ENCODE measurements at regions not wholly inside any gene's neighbourhood (a gene's known extent, or its start where the extent isn't known, plus 50 kb on each side); places are given as distances from the start of the nearest gene placed in this dataset.
"Not testable (repeated sequence)": the region's sequence is repeated elsewhere in the genome, so short reads cannot be mapped to it uniquely, and the experiment has no call there.

DNA sequence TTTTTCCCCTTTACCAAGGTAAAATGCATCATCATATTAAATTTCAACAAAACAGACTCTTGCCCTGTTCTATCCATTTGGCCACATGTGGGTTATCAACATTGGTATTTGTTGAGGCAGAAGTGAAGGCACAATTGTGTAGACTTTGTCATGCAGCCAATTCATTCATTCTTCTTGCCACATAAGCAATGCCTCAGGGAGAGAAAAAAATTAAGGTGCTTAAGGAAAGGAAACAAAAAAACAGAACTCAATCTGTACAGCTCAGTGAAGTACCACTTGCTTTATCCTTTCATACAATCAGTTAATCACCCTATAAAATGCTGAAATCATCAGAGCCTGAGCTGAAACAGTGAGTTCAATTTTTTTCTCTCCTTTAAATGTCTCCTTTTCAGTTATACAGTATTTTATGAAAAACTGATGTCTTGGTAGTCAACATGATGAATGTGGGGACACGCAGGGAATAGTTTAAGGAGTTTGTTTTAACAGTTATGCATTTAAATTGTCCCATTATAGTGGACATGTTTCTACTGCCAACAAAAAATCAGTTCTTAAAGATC, 588.9 kb downstream of the MFSD1 start:
- TF ChIP-seq, protein P1, sequence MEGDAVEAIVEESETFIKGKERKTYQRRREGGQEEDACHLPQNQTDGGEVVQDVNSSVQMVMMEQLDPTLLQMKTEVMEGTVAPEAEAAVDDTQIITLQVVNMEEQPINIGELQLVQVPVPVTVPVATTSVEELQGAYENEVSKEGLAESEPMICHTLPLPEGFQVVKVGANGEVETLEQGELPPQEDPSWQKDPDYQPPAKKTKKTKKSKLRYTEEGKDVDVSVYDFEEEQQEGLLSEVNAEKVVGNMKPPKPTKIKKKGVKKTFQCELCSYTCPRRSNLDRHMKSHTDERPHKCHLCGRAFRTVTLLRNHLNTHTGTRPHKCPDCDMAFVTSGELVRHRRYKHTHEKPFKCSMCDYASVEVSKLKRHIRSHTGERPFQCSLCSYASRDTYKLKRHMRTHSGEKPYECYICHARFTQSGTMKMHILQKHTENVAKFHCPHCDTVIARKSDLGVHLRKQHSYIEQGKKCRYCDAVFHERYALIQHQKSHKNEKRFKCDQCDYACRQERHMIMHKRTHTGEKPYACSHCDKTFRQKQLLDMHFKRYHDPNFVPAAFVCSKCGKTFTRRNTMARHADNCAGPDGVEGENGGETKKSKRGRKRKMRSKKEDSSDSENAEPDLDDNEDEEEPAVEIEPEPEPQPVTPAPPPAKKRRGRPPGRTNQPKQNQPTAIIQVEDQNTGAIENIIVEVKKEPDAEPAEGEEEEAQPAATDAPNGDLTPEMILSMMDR (IDR thresholded peaks at IDR 0.05; ENCODE audit: insufficient read depth, low read length, severe bottlenecking): no peak
- no peaks in the 10 kb centered on the region for H3K27me3 ChIP-seq (ENCODE audit: control insufficient read depth, insufficient read depth, low read length)
- FAIRE-seq (no peak), DNase-seq (ENCODE audit: low read depth) (peak; percentile 18)
- no peaks in the 10 kb centered on the region for H3K36me3 ChIP-seq (ENCODE audit: control insufficient read depth, insufficient read depth, low read length)
- H3K4me3 ChIP-seq (ENCODE audit: low read depth, low read length): no peak overlapping the region

DNA sequence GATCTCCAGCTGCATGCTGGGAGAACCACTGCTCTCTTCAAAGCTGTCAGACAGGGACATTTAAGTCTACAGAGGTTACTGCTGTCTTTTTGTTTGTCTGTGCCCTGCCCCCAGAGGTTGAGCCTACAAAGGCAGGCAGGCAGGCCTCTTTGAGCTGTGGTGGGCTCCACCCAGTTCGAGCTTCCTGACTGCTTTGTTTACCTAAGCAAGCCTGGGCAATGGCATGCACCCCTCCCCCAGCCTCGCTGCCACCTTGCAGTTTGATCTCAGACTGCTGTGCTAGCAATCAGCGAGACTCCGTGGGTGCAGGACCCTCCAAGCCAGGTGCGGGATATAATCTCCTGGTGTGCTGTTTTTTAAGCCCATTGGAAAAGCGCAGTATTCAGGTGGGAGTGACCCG, 591.0 kb upstream of the IL12A start:
- not testable (repeated sequence) for DNase-seq (ENCODE audit: low read depth); H3K27me3 ChIP-seq (ENCODE audit: control insufficient read depth, insufficient read depth, low read length); H3K36me3 ChIP-seq (ENCODE audit: control insufficient read depth, insufficient read depth, low read length); FAIRE-seq; H3K4me3 ChIP-seq (ENCODE audit: low read depth, low read length)

DNA sequence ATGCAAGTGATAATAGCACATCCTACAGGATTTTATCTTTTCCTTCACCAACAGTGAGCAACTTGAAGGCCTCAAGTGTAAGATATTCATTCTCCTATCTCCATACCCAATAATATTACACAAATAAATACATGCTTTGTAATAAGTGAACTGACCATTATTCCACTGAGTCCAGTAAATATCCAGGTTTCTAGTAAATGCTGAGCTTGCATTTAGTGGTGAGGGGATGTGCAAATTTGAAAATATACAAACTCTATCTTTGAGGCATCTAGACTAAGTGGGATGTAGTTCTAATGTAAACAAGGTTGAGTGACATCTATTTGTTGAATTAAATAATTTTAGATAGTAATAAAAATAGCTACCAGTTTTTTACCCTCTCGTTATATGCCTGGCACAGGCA, 587.6 kb upstream of the IL12A start:
- Histone ChIP-seq H3K4me3 (ENCODE audit: low read depth, low read length) (no peak overlapping the region), H3K36me3 (ENCODE audit: control insufficient read depth, insufficient read depth, low read length) (no peaks in the 10 kb centered on the region), H3K27me3 (ENCODE audit: control insufficient read depth, insufficient read depth, low read length) (no peaks in the 10 kb centered on the region)
- FAIRE-seq (no peak), DNase-seq (ENCODE audit: low read depth) (no peak)
- TF ChIP-seq, protein P1 (IDR thresholded peaks at IDR 0.05; ENCODE audit: insufficient read depth, low read length, severe bottlenecking): no peak

DNA sequence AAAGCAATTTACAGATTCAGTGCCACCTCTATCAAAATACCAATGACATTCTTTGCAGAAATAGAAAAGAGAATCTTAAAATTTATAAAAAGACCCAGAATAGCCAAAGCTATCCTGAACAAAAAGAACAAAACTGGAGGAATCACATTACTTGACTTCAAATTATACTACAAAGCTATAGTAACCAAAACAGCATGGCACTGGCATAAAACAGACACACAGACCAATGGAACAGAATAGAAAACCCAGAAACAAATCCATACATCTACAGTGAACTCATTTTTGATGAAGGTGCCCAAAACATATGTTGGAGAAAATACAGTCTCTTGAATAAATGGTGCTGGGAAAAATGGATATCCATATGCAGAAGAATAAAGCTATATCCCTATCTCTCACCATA, 578.9 kb upstream of the IL12A start:
- FAIRE-seq; H3K4me3 ChIP-seq (ENCODE audit: low read depth, low read length); H3K27me3 ChIP-seq (ENCODE audit: control insufficient read depth, insufficient read depth, low read length); H3K36me3 ChIP-seq (ENCODE audit: control insufficient read depth, insufficient read depth, low read length); DNase-seq (ENCODE audit: low read depth): not testable (repeated sequence)

DNA sequence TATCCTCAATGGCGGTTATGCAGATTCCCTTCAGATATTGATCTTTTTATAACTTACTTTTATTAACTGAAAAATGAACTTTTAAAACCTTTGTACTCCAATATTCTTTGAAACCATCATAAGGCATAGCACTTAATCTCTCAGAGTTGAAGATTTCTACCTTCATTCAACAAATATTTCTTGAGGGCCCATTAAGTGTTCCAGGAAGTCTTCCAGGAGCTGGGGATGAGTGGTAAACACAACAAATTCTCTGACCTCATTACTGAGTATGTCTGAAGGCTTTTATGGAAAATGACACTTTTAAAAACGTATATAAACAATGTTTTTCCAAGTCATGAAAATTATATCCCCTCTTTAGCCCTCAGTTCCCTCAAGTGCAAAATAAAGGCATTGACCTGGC, 575.3 kb upstream of the IL12A start:
- TF ChIP-seq, protein P1 (IDR thresholded peaks at IDR 0.05; ENCODE audit: insufficient read depth, low read length, severe bottlenecking): no peak
- no peaks in the 10 kb centered on the region for H3K27me3 ChIP-seq (ENCODE audit: control insufficient read depth, insufficient read depth, low read length)
- DNase-seq (ENCODE audit: low read depth) (no peak), FAIRE-seq (no peak)
- no peak overlapping the region for H3K4me3 ChIP-seq (ENCODE audit: low read depth, low read length)
- no peaks in the 10 kb centered on the region for H3K36me3 ChIP-seq (ENCODE audit: control insufficient read depth, insufficient read depth, low read length)

DNA sequence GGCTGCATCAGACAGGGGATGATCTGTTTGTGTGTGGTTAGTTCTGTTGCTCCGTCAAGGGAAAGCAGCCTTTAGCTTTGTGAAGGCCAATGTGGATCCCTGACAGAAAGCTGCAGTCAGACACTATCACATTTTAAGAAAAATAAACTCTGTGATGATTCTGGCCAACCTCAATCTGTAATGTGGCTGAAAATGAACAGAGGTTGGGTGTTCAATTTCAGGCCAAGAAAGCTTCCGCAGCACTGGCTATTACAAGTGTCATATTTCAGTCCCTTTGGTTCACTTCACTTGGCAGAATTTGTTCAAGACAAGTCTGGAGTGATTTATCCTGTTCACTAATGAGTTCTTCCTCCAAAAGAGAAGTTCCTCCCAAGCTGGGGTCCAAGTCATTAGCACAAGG, 571.8 kb upstream of the IL12A start:
- no peak overlapping the region for H3K4me3 ChIP-seq (ENCODE audit: low read depth, low read length)
- H3K27me3 ChIP-seq (ENCODE audit: control insufficient read depth, insufficient read depth, low read length): no peaks in the 10 kb centered on the region
- TF ChIP-seq, protein P1 (IDR thresholded peaks at IDR 0.05; ENCODE audit: insufficient read depth, low read length, severe bottlenecking): no peak
- no peak for DNase-seq (ENCODE audit: low read depth)
- no peaks in the 10 kb centered on the region for H3K36me3 ChIP-seq (ENCODE audit: control insufficient read depth, insufficient read depth, low read length)
- FAIRE-seq: no peak

DNA sequence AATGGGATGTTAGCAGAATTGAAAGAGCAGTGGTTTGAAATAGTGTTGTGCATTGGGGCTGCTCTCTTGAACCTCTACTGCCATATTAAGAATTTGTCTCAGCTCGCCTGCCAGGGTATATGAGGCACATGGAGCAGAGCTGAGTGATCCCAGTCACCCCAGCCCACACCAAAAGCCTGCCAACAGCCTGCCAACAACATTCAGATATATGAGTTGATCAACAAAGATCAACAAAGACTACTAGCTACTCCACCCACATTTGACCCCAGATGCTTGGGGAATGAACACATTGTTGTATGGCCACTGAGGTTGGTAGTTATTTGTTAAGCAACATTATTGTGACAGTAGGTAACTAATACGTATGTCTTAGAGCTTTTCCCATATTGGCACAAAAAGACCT, 570.9 kb upstream of the IL12A start:
- peak; percentile 8 for DNase-seq (ENCODE audit: low read depth)
- H3K27me3 ChIP-seq (ENCODE audit: control insufficient read depth, insufficient read depth, low read length): no peaks in the 10 kb centered on the region
- TF ChIP-seq, protein P1 (IDR thresholded peaks at IDR 0.05; ENCODE audit: insufficient read depth, low read length, severe bottlenecking): no peak
- H3K4me3 ChIP-seq (ENCODE audit: low read depth, low read length): no peak overlapping the region
- H3K36me3 ChIP-seq (ENCODE audit: control insufficient read depth, insufficient read depth, low read length): no peaks in the 10 kb centered on the region
- FAIRE-seq: no peak

Data from bronchial epithelial cell (primary cell).